Keratinocyte (primary cell): ENCODE measurements at regions not wholly inside any gene's neighbourhood (a gene's known extent, or its start where the extent isn't known, plus 50 kb on each side); places are given as distances from the start of the nearest gene placed in this dataset.

Source experiments
- EZH2 ChIP-seq: IDR thresholded peaks from one replicate; pipeline ENCODE4 v1.6.1; 2012; ENCODE audit warnings: inconsistent platforms, mild to moderate bottlenecking, low read length, moderate library complexity
- TF ChIP-seq, protein P1 (sequence below), 3 experiments: IDR thresholded peaks in 1 of 3; conservative IDR thresholded peaks in 1 of 3; optimal IDR thresholded peaks in 1 of 3; 2 replicates in 2 of 3; 3 replicates in 1 of 3; pipeline versions ENCODE3 to v1.5.1; 2011; ENCODE audit warnings: low read length in 3 of 3, mild to moderate bottlenecking in 3 of 3, moderate library complexity in 2 of 3, control low read depth in 1 of 3, inconsistent platforms in 1 of 3; ENCODE audit not compliant: insufficient read depth in 2 of 3; ENCODE audit errors: extremely low read depth in 1 of 3

DNA sequence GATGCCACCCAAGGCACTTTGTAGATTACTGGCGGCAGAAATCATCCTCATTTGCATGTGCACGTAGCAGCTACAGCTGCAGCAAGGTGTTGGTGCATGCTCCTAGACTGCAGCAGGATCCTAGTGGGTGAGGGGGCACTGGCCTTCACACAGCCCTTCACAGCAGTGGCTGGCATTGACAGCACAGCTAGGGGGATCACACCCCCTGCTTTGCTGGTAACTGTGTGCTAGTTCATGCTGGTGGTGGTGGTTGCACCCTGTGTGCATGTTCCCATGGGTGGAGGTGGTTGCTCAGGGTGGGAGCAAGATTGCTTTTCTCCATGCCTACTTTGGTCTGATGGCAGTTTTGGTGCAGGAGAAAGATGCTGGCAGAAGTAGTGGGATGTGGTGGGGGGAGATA is 1695.1 kb upstream of the CDH6 start:
- TF ChIP-seq, protein P1, sequence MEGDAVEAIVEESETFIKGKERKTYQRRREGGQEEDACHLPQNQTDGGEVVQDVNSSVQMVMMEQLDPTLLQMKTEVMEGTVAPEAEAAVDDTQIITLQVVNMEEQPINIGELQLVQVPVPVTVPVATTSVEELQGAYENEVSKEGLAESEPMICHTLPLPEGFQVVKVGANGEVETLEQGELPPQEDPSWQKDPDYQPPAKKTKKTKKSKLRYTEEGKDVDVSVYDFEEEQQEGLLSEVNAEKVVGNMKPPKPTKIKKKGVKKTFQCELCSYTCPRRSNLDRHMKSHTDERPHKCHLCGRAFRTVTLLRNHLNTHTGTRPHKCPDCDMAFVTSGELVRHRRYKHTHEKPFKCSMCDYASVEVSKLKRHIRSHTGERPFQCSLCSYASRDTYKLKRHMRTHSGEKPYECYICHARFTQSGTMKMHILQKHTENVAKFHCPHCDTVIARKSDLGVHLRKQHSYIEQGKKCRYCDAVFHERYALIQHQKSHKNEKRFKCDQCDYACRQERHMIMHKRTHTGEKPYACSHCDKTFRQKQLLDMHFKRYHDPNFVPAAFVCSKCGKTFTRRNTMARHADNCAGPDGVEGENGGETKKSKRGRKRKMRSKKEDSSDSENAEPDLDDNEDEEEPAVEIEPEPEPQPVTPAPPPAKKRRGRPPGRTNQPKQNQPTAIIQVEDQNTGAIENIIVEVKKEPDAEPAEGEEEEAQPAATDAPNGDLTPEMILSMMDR (optimal IDR thresholded peaks at IDR 0.05 in 1 of 3, IDR thresholded peaks at IDR 0.05 in 1 of 3, conservative IDR thresholded peaks at IDR 0.05 in 1 of 3; ENCODE audit: extremely low read depth in 1 of 3, insufficient read depth in 2 of 3, low read length in 3 of 3): no peak
- no peak for TF ChIP-seq EZH2
